Nucleus accumbens (tissue), 56 donors: ENCODE measurements at regions not wholly inside any gene's neighbourhood (a gene's known extent, or its start where the extent isn't known, plus 50 kb on each side); places are given as distances from the start of the nearest gene placed in this dataset.
"Not testable (repeated sequence)": the region's sequence is repeated elsewhere in the genome, so short reads cannot be mapped to it uniquely, and the experiment has no call there.

Experiments
- DNase-seq, 56 donors: peaks; one replicate each; lab custom pipeline; 2025; lab: John Stamatoyannopoulos, UW

GRCh38 chr5:124836314-124836713 lies 89.9 kb upstream of the ZNF608 start:
- DNase-seq, result not testable (repeated sequence)

DNA sequence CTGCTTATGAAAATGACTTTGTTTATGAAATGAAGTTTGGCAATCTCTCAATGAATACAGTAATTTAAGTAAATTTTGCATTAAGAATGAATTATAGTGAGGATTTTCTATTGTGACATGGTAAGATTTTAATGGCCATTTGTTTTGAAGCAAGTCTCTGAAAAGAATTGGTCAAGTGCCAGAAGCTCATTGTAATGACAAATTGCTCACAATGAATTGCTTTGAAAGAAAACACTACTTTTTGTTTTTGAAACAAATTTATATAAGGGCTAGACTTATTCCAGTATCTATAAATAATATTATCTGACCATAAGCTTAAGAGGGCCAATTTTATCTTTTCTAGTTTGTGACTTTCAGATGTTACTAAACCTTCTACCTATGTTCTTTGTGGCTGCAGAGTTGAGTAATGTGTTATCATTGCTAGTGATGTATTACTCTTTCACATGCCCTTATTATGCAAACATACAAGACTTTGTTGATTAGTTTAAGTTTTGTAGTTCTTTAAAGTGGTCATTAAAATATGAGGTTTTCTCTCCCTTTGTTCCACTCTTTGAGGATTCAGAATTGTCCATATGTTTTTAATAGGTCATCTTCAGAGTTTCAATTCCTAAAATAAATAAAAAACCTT lies 93.0 kb upstream of the ZNF608 start:
- no peak for DNase-seq

DNA sequence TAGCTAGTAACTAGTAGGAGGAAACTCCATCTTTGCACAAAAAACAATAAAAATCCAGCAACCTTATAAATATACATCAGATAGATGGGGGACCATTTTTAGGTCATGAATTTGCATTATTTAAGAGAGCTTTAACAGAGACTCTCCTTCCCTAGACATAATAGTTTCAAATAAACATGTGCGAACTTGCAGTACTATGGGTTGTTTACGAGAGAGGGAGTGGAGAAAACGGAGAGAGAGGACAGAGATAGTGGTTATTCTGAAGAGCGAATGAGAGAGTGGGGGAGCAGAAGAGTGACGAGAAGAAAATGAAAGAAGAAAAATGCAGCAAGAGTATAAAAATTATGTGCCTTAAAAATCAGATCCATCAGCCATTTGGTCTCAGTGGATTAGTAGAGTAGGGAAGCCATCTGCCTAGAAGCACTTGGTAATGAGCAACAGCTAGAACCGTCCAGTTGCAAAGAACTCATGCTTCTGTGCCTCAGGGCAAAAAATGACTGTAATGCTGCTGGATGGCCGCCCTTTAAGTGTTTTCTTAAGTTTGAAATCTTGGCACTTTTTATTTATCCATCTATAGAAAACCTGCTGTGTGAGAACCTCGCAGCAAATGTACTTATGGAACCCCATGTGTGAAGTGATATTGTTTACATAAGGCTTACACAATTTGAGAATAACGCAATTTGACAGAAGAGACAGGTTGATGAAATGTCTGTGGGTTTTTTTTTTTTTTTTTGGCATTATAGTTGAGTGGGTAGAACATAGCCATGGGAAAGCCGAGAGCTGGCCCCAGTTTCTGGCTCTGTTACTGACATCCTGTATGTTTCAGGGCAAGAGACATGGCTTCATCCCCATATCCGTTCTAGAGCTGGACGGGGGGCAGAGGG lies 95.6 kb upstream of the ZNF608 start:
- DNase-seq, result no peak

- no peak for DNase-seq
These were observed 96.5 kb upstream of the ZNF608 start for GRCh38 chr5:124842725-124843595.

- DNase-seq, result no peak
These were observed 97.1 kb upstream of the ZNF608 start for GRCh38 chr5:124843596-124843899.

- no peak for DNase-seq
These were observed 98.0 kb upstream of the ZNF608 start for GRCh38 chr5:124844371-124844920.

DNA sequence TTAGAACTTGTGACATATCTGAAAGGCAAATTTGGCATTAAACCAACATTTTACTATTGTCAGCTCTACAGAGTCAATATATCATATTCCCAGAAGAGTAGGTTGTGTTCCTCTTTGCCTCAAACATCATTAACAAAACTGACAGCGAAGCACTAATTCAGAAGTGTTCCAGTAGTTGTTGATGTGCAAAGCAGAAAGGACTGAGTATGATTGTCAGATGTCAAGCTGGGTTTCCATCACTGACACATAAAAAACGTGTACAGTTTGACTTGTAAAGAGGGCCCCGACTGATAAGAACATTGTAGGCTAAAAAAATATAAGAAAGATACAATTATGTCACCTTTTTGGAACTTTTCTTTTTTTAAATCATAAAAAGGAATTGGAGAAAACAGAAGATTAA lies 101.5 kb upstream of the ZNF608 start:
- DNase-seq, result no peak

GRCh38 chr5:124849774-124850173 lies 103.3 kb upstream of the ZNF608 start:
- no peak for DNase-seq

DNA sequence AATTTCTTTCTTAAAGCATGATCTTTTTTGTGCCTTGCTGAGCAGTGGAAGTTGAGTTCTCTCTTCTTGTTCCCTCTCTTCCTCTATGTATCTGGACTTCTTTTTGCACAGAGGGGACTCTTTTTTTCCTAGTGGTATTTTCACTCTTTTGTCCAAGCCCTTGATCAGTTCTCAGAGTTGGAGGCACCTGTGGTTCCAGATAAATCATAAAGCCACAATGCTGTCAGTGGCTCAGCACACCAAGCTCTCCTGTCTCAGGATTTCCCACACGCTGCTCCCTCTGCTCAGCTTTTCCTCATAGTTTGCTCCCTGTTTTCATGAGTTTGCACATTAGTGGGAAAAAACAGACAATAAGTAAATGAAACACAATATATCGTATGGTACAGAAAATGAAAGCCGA lies 110.3 kb upstream of the ZNF608 start:
- DNase-seq, result no peak

GRCh38 chr5:124858612-124859011 lies 112.2 kb upstream of the ZNF608 start:
- no peak for DNase-seq

DNA sequence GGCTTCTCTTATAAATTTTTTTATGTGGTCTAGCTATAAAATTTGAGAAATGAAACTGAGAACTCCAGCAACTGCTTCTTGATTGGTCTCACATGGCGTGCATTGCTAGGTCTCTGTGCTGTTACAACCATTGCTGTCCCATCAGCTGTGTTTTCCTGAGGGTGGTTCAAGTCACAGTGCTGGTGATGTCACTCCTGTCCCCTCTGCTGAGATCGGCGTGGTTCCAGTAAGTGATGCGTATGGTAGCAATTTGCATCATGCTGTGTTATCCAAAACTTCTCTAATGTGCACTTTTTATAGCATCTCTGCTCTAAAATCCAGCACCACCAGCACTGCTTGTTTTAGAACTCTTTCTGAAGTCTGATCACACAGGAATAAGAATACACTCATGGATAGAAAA lies 112.6 kb upstream of the ZNF608 start:
- peak in 5 of 56 donors; percentile 4 to 34 (median 10) for DNase-seq

DNA sequence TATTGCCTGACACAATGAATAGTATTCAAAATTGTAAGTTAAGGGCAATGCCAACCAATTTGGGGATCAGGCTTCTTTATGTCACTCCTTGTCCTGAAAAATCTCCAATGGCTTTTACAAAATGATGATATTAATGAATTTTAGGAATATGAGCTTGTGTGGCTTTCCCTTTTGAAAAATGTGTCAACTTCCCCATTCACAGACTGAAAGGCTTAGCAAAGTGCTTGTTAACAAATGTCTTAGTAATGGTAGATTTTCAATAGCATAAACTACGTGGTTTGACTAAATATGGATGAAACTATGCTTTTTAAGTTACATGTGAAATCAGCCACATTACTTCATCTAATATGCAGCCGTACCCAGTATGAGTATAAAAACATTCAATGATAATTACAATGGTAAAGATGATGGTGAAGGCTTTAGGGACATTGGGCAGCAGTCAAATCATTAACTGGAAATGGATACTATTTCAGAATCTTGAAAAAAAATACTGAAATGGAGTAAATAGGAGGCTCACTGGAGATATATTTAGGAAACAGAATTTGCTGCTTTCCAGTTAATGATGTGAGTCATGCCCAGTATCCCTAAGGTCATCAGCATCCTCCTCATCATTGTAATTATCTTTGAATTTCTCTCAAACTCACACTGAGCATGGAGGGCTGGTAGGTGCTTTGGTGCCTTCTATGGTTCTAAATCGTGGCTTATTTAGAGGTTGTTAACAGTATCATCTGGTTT lies 113.3 kb upstream of the ZNF608 start:
- DNase-seq, result no peak

DNA sequence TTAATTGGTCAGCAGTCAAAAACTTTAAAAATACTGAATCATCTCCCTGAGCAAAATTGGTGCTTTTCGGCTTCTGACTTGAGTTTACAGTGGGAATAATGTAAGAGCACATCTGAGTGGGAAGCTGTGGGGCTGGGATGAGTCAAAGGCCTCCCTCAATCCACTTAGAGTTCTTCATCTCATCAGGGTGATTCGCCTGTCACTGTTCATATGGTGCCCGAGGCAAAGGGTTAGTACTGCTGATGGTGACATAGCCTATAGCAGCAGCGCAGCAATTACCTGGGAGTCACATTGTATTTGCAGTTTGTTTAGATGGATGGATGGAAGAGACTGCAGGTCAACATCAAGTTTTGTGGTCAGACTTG lies 113.8 kb upstream of the ZNF608 start:
- no peak for DNase-seq

DNA sequence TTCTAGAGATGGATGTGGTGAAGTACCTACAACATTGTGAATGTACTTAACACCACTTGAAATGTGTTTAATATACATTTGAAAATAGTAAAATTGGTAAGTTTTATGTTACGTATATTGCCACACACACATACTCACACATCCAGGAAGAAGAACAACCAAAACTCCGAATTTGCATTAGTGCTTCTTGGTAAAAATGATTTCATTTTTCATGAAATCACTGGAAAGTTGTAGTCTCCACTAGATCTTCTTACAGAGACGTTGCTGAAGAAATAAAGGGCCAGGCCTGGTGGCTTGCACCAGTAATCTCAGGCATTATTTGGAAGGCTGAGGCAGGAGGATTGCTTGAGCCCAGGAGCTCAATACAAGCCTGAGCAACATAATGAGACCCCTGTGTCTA lies 118.6 kb upstream of the ZNF608 start:
- no peak for DNase-seq

- DNase-seq, result no peak
These were observed 119.3 kb upstream of the ZNF608 start for GRCh38 chr5:124865603-124866354.

DNA sequence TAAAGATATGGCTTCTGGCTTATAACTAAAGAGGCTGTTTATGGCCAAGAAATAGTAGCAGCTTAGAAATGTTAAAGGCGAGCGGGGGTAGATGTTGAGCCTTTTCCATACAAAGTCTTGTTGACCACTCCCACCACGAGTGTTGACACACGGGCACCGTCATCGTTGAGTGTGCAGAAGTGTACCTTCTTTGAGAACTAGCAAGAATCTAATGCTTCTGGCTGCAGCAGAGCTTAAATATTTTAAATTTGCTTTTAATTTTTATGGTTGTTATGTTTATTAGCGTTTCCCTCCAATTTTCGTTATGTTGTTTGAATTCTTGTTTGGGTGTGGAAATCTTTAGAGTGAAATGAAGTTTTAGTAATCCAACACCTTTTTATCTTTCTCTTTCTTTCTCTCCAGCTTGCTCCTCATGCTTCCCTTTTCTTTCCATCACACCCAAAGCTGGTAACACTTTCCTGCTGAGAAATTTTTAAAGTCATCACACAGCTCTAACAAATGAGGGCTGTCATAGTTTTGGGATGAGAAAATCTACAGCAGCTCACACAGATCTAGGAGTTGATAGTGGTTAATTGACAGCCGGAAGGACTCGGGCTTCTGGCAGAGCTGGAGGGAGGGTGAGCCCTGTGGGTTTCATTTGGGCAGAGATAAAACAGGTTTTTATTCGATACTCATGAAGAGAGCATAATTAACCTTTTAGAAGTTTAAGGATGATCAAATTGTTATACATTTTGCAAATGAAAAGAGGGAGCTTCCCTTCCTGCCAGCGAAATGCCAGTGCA lies 120.1 kb upstream of the ZNF608 start:
- no peak for DNase-seq

DNA sequence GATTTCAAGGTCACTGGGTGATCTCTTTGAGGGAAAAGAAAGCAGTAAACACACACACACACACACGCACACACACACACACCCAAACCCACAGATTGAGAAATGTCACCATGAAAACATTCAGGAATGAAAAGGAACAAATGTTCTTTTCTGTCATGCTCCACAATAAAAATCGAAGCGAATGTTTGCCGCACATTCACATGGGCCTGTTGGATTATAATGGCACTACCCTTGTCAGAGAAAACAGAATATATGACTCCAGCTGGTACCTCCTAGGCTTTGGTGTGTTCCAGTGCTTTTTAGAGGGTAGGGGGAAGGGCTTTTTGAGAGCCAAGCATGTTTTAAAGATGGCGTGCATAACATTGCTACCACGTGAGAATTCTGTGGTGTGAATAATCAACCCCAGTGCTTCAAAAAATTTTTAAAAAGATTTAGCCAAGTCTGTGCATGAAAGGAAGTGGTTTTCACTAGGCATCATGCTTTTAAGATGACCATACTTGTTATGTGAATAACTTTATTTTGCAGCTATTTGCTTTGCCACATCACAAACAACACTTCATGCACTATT lies 120.8 kb upstream of the ZNF608 start:
- no peak for DNase-seq

DNA sequence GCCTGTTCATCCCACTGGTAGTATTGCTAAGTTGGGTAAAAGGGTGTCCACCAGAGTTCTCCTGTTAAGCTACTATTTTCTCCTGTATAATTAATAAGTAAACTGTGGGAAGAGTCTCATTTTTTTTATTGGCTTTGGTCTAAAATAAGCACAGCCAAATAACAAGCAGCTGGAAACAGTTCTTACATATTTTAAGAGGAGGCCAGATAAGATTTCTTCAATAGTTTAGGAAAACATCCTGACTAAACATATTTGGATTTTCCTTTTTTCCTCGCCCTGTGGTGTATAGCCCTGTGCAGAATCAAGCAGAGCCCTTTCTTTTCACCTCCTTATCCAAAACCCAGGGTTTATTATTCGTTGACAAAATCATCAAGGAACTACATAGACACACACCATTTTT lies 122.2 kb upstream of the ZNF608 start:
- DNase-seq, result no peak
